ENCODE measurements at regions not wholly inside any gene's neighbourhood (a gene's known extent, or its start where the extent isn't known, plus 50 kb on each side); places are given as distances from the start of the nearest gene placed in this dataset.

DNA sequence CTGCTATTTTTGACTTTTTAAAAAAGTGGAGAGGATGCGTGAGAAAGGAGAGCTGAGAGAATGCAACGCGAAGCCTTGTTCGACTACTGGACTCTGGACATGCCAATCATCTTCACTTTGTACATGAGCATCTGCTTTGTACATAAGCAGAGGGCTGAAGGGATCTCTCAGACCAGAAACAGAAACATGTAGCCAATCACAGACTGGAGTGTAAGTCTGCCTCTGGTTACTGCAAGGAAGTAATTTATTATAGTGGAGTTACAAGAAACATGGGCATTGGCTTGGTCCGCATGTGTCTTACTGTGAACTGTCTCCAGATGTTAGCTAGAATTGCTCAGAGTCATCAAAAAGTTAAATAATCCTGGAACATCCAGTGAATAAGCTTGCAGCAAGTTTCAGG is 190.0 kb upstream of the GRAMD2B start:
- H3K4me3 ChIP-seq (ENCODE audit: low read length), result no peak overlapping the region
- peak; percentile 1 for DNase-seq (ENCODE audit: low read depth)
- TF ChIP-seq, protein P1, sequence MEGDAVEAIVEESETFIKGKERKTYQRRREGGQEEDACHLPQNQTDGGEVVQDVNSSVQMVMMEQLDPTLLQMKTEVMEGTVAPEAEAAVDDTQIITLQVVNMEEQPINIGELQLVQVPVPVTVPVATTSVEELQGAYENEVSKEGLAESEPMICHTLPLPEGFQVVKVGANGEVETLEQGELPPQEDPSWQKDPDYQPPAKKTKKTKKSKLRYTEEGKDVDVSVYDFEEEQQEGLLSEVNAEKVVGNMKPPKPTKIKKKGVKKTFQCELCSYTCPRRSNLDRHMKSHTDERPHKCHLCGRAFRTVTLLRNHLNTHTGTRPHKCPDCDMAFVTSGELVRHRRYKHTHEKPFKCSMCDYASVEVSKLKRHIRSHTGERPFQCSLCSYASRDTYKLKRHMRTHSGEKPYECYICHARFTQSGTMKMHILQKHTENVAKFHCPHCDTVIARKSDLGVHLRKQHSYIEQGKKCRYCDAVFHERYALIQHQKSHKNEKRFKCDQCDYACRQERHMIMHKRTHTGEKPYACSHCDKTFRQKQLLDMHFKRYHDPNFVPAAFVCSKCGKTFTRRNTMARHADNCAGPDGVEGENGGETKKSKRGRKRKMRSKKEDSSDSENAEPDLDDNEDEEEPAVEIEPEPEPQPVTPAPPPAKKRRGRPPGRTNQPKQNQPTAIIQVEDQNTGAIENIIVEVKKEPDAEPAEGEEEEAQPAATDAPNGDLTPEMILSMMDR (conservative IDR thresholded peaks at IDR 0.05; ENCODE audit: low read length), result no peak

DNA sequence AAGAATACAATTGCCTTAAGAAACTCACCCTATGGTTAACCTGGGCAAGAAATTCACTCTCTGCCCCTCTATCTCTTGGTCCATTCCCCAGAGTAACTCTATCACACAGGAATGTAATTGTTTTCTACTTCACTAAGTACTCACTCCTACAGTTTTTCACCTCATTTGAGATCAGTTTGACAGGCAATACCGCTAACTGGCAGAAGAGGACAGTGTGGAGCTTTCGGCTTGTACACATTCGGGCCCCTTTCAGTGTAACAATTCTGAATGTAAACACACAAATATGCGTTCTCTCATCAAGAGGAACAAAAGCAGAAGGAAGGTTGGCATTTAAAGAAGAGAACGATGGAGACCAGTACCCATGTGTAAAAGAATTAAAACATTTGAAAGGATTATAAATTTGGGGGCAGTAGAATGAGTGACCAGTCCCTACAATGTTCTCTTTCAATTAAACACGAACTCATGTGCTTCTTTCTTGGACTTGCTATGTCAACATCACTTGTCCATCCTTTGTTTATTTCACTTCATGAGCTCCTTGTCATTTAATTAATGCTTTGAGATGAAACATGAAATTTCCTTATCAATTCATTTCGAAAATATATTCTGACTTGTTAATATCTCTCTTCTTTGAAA is 188.5 kb upstream of the GRAMD2B start:
- H3K4me3 ChIP-seq (ENCODE audit: low read length), result no peak overlapping the region
- TF ChIP-seq, protein P1 (conservative IDR thresholded peaks at IDR 0.05; ENCODE audit: low read length), result peak; percentile 71
- peak; percentile 17 for DNase-seq (ENCODE audit: low read depth)

DNA sequence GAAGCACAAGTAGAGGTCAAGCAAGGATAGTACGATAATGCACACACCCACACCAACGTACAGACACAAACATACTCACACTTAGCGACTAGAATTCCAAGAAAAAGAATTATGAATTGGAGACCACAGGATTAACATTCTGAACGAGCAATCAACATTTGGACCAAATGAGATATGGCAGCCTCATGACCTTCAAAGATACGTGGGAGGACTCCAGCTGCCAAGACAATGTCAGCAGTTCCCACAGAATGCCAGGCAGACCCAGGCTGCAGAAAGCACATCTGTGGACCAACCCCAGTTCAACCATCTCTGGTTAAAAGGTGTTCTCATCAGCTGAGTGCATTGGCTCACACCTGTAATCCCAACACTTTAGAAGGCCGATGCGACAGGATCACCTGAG is 187.6 kb upstream of the GRAMD2B start:
- TF ChIP-seq, protein P1 (conservative IDR thresholded peaks at IDR 0.05; ENCODE audit: low read length), result no peak
- H3K4me3 ChIP-seq (ENCODE audit: low read length), result no peak overlapping the region

DNA sequence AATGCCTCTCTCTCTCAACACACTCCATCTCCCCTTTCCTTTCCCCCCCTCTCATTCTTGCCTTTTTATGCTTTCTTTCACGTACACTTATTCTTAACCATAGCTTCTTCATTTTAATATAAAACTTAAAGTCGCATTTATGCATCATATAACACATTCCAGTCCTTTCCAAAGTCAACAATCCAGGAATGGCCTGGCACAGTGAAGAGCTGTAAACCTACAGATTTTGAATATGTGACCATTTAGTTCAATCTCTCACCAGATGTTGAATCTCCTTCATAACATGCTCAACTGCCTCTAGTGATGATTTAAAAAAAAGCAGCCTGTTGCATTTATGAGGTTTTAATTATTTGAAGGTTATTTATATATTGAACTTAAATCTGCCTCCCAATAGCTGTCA is 186.2 kb upstream of the GRAMD2B start:
- TF ChIP-seq, protein P1 (conservative IDR thresholded peaks at IDR 0.05; ENCODE audit: low read length), result no peak
- no peak overlapping the region for H3K4me3 ChIP-seq (ENCODE audit: low read length)
- no peak for DNase-seq (ENCODE audit: low read depth)

More for the DNA sequence above, 187.6 kb upstream of the GRAMD2B start:
- DNase-seq (ENCODE audit: low read depth), result no peak

DNA sequence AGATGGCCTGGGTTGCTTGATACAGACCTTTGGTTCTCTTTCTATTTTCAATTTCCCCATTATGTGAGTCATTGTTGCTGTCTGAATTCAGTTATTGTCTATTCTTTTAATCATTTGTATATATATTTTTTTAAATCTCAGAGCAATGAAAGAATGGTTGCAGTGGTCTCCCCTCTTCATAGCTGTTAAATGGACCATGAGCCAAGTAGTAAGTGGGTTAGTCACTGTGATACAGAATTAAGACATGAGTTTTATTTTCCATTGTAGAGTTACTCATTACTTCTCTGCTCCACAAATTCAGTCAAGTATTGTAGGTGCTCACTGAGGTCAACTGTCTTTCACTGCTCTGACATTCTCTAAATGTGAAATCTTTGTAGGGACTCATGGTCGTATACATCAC is 174.6 kb upstream of the GRAMD2B start:
- H3K4me3 ChIP-seq (ENCODE audit: low read length), result no peak overlapping the region
- DNase-seq (ENCODE audit: low read depth), result no peak
- TF ChIP-seq, protein P1 (conservative IDR thresholded peaks at IDR 0.05; ENCODE audit: low read length), result no peak

DNA sequence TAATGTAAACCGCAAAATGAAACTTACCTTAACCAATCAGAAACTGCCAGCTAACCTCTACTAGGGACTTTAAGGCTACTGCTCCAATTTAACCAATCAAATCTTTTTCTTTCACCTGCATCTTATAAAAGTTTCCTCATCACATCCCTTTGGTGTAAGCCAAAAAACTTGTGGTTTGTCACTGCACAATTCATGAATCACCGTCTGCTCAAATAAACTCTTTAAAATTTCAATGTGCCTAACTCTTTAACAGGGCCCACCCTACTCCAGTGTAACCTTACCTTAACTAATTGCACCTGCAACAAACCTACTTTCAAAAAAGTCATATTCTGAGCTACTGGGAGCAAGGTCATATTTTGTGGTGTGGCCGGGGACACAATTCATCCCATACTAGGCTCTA is 172.2 kb upstream of the GRAMD2B start:
- TF ChIP-seq, protein P1 (conservative IDR thresholded peaks at IDR 0.05; ENCODE audit: low read length), result no peak

DNA sequence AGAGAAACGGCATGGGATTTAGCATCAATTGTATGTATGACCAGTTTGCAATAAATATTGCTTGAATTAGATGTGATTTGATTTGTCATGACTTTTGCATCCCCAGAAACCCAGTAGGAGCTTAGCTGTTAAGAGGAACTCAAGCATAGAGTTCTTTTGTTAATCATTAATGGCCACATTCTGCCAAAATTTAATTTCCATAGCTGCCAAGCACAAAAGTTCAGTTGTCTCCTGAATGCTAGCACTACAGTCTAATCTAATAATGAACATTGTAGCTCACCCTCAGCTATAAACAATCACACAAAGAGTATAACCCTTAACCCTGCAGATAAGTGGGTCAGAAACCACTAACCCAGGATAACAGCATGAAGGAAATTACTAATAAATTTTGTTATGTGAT is 169.8 kb upstream of the GRAMD2B start:
- DNase-seq (ENCODE audit: low read depth), result no peak
- TF ChIP-seq, protein P1 (conservative IDR thresholded peaks at IDR 0.05; ENCODE audit: low read length), result no peak

More for the DNA sequence above, 172.2 kb upstream of the GRAMD2B start:
- no peak overlapping the region for H3K4me3 ChIP-seq (ENCODE audit: low read length)
- DNase-seq (ENCODE audit: low read depth), result no peak

More for the DNA sequence above, 169.8 kb upstream of the GRAMD2B start:
- H3K4me3 ChIP-seq (ENCODE audit: low read length), result no peak overlapping the region
